LNCAP (cell line): ENCODE measurements at regions not wholly inside any gene's neighbourhood (a gene's known extent, or its start where the extent isn't known, plus 50 kb on each side); places are given as distances from the start of the nearest gene placed in this dataset.

Source experiments
- TF ChIP-seq, protein P1 (sequence below): fragments of 450-650 bp; IDR thresholded peaks from 2 replicates; pipeline ENCODE4 v1.5.1; 2017; ENCODE audit warnings: mild to moderate bottlenecking

DNA sequence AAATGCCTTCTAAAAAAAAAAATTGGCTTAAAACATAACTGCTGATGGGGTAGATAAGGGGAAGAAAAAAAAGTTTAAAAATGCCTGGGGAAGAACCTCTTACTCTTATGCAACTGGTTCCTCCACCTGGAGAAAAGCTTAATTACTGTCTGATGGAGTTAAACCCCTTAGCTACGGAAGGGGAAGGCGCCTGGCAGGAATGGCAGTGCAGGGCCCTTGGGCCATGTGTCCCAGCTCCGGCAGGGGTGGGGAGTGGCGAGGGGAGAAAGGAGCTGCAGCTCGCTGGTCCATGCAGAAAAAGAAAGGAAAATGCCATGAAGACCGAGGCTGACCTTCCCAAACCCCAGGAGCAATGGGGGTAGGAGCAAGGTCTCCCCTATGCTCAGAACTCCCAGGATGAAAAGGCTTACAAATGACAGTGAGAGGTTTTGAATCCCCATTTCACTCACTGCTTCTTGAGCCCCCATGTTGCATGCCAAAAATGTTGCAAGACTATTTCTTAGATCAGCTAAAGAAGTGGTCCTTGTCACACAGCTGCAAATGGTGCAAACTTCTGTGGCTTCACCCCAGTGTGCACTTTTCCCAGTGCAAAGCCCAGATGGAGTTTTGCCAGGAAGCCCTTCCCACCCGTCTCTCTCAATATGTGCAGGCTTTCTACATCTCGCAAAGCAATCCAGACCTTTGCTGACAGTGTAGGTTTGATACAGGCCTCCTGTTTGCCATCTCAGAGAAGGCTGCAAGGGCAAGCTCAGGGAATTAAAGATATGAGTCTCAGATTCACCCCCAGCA lies 204.8 kb upstream of the CT83 start:
- TF ChIP-seq, protein P1, sequence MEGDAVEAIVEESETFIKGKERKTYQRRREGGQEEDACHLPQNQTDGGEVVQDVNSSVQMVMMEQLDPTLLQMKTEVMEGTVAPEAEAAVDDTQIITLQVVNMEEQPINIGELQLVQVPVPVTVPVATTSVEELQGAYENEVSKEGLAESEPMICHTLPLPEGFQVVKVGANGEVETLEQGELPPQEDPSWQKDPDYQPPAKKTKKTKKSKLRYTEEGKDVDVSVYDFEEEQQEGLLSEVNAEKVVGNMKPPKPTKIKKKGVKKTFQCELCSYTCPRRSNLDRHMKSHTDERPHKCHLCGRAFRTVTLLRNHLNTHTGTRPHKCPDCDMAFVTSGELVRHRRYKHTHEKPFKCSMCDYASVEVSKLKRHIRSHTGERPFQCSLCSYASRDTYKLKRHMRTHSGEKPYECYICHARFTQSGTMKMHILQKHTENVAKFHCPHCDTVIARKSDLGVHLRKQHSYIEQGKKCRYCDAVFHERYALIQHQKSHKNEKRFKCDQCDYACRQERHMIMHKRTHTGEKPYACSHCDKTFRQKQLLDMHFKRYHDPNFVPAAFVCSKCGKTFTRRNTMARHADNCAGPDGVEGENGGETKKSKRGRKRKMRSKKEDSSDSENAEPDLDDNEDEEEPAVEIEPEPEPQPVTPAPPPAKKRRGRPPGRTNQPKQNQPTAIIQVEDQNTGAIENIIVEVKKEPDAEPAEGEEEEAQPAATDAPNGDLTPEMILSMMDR = no peak

DNA sequence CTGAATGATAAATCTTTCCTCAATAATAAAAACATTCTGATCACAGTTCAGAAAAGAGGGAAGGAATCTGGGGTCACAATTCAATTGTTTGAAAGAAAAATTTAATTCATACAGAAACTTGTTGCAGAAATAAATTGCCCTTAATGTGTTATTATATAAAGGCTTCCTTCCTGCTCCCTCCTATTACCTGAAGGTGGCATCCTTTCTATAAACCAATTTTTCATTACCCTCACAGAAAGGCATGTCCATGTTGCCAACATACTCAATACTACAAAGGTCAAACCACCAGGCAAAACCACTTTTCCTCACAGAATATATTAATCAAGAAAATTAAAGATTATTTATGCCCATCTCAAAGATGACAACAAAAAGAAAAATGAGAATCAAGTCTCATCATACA lies 194.3 kb upstream of the CT83 start:
- TF ChIP-seq, protein P1 = peak; percentile 41; the same call in 1 of the 2 replicates

DNA sequence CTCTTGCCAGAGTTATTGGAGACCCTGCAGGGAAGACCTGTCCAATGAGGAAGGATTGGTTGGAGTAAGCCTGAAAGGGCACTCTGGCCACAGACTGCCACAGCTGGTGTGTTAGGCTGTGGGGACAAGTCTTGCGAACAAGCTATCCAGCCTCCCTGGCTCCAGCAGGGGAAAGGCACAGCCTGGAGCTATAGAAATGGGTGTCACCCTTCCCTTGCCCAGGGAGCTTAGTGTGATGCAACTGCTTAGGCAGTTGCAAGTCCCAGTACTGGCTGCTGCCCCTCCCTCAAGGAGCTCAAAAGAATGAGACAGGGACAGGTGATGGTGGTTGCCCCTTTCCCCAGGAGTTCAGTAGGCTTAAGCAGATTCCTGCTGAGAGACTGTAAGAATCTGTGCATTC lies 165.7 kb upstream of the CT83 start:
- TF ChIP-seq, protein P1 = no peak

DNA sequence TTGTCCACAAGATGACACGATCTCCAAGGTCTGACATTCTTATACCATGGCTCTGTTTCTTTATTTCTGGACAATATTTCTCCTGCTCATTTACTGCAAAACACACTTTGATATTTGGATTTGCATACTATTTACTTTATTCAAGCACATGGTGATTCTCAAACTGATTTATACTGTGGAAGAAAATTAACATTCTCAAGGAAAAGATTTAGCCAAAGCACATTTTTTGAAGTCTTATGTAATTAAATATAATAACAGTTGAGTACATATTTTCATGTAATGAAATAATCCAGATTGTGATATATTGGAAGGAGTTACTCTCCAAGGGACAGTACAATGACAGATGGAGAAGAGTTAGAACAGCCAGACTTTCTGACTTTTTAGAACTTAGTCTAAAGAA lies 155.8 kb upstream of the CT83 start:
- TF ChIP-seq, protein P1 = no peak

DNA sequence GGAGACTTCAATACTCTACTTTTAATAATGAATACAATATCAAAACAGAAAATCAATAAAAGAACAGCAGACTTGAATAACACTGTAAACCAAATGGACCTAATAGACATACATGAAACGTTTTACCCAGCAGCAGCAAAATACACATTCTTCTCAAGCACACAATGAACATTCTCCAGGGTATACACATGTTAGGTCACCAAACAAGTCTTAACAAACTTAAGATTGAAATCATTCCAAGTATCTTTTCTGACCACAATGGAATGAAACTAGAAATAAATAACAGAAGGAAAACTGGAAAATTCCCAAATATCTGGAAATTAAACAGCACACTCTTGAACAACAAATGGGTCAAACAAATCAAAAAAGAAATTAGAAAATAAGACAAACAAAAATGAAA lies 145.0 kb upstream of the CT83 start:
- TF ChIP-seq, protein P1 = no peak

DNA sequence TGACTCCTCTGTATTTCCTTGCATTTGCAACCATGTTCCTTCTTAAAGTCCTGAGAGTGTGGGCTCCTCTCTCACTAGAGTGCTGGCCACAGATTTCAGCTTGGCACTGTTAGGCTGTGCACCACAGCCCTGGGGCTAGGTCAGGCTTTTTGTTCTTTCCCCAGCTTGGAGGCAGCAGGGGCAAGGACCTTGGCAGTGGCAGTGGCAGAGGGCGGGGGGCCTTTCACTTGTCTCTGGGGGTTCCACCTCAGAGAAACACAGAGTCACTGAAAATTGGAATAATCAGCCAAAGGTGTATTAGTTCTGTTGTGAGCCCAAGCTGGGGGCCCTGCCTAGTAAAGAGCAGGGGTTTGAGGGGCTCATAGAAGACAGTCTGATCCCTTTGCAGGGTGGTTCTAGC lies 142.8 kb upstream of the CT83 start:
- TF ChIP-seq, protein P1 = no peak

DNA sequence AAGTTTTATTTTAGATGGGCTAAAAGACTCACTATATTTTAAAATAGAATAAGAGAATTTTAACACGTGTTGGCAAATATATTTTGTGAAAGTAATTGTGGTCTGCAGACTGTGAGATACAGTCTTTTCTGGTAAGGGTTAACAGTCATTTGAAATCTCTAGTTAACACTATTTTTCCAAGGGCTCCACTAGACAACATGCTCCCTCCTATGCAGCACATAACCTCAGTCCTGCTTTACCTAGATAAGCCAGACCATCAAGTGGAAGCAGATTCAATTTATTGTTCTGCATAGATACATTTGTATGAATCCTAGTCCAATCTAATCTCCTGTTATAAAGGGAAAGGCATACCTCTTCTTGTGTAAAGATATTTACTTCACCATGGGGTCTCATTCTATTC lies 133.2 kb upstream of the CT83 start:
- TF ChIP-seq, protein P1 = no peak
